ENCODE measurements at regions not wholly inside any gene's neighbourhood (a gene's known extent, or its start where the extent isn't known, plus 50 kb on each side); places are given as distances from the start of the nearest gene placed in this dataset.

GRCh38 chr1:64343105-64343822, 126.7 kb upstream of the CACHD1 start:
- no TSS peak for BruUV-seq (replicated peaks)
- H3K27me3 ChIP-seq (ENCODE audit: control insufficient read depth in 2 of 2, insufficient read depth in 2 of 2, low read length in 2 of 2) = peaks cover 0 to 6% of the 10 kb centered on the region in 2 experiments; a peak in 1 of 5 replicates
- FAIRE-seq (no peak), DNase-seq (ENCODE audit: extremely low read depth in 1 of 4, low spot score in 3 of 4) (no peak), ATAC-seq (no peak)
- H3K79me2 ChIP-seq (ENCODE audit: control insufficient read depth, insufficient read depth, low read length) = no peaks in the 10 kb centered on the region
- in situ Hi-C loops (cut with MboI) = no loop called here
- ChIA-PET CTCF (ENCODE audit: low intra/inter-chr PET ratio) (no interaction called here), POLR2A (interaction anchor here (0.6 kb wide), 1 partner anchor 807 kb away, joined by 4 read pairs; no protein-coding TSS in a partner anchor)
- TF ChIP-seq HNRNPH1 (optimal IDR thresholded peaks at IDR 0.05; ENCODE audit: low read depth, low read length) (no peak), CEBPZ (IDR thresholded peaks at IDR 0.05; ENCODE audit: borderline replicate concordance, low read depth, low read length) (no peak), BRF1 (IDR thresholded peaks at IDR 0.05; ENCODE audit: borderline replicate concordance, extremely low read depth, insufficient read length) (no peak), OTX1 (CRISPR knock-in tag; IDR thresholded peaks at IDR 0.05) (no peak)
- H3K4me1 ChIP-seq (replicated peaks in 1 of 2; ENCODE audit: control insufficient read depth in 2 of 2, insufficient read depth in 2 of 2, low read length in 2 of 2) = no peaks in the 10 kb centered on the region; a peak in 1 of 5 replicates
- H2AFZ ChIP-seq (ENCODE audit: low read depth, low read length) = no peak overlapping the region
- no peak overlapping the region for H3K9ac ChIP-seq (ENCODE audit: insufficient read depth in 1 of 2, low read depth in 2 of 2, low read length in 2 of 2)
- H4K20me1 ChIP-seq (replicated peaks; ENCODE audit: control insufficient read depth, insufficient read depth, low read length) = no peaks in the 10 kb centered on the region; the same call in 1 of the 2 replicates
- intact Hi-C loops (cut with micrococcal nuclease) = no loop called here
- H3K27ac ChIP-seq (ENCODE audit: extremely low read depth, low read depth, low read length) = no peak overlapping the region
- no peaks in the 10 kb centered on the region for H3K9me3 ChIP-seq (replicated peaks; ENCODE audit: control insufficient read depth, insufficient read depth, low read depth, low read length)
- H3K4me3 ChIP-seq = no peak overlapping the region
- no peaks in the 10 kb centered on the region for H3K36me3 ChIP-seq (ENCODE audit: control insufficient read depth, insufficient read depth, low read length)
- 1% methylated on average over 6 of the region's 6 CpGs for WGBS (ENCODE audit: insufficient coverage, low coverage, missing lambda C conversion rate)
- H3K9me1 ChIP-seq (ENCODE audit: control insufficient read depth, insufficient read depth, low read length) = no peaks in the 10 kb centered on the region
- H3K4me2 ChIP-seq (ENCODE audit: insufficient read depth, low read length) = no peak overlapping the region

Data from K562 (cell line).